Adrenal gland (tissue), 5 donors: ENCODE measurements at regions not wholly inside any gene's neighbourhood (a gene's known extent, or its start where the extent isn't known, plus 50 kb on each side); places are given as distances from the start of the nearest gene placed in this dataset.

ENCODE experiments used
- CTCF ChIP-seq, 6 experiments: fragments of 450-650 bp in 4 of 6; fragments of 200-600 bp in 2 of 6; sonication (generic) in 1 of 6; IDR thresholded peaks; 1 replicate in 5 of 6; 2 replicates in 1 of 6; pipeline versions ENCODE4 v1.5.1 to v1.8.0; 2016 to 2021; ENCODE audit warnings: antibody characterized with exemption in 6 of 6, mild to moderate bottlenecking in 2 of 6, moderate library complexity in 1 of 6
- POLR2A ChIP-seq, 2 donors: fragments of 450-650 bp; IDR thresholded peaks; one replicate each; pipeline ENCODE4 v1.6.1; 2017; ENCODE audit warnings: antibody characterized with exemption in 2 of 2, mild to moderate bottlenecking in 2 of 2, moderate library complexity in 1 of 2
- donor health status: DM: no; HTN: no; CAD: no.

- TF ChIP-seq CTCF (IDR thresholded peaks at IDR 0.05) = no peak
- TF ChIP-seq POLR2A (IDR thresholded peaks at IDR 0.05) = no peak
Measured at GRCh38 chr11:70694371-70694770, 296.0 kb downstream of the CTTN start.
